ENCODE measurements at regions not wholly inside any gene's neighbourhood (a gene's known extent, or its start where the extent isn't known, plus 50 kb on each side); places are given as distances from the start of the nearest gene placed in this dataset.
"Not testable (repeated sequence)": the region's sequence is repeated elsewhere in the genome, so short reads cannot be mapped to it uniquely, and the experiment has no call there.

GRCh38 chr4:81314897-81315470 lies 100.0 kb upstream of the PRKG2 start:
- DNase-seq = no peak

- DNase-seq = peak; percentile 57
These were observed 99.3 kb upstream of the PRKG2 start for GRCh38 chr4:81314196-81314896.

GRCh38 chr4:81307991-81308390 lies 93.0 kb upstream of the PRKG2 start:
- no peak for DNase-seq

GRCh38 chr4:81304871-81305270 lies 89.8 kb upstream of the PRKG2 start:
- DNase-seq = no peak

- DNase-seq = not testable (repeated sequence)
These were observed 85.3 kb upstream of the PRKG2 start for GRCh38 chr4:81300352-81300751.

GRCh38 chr4:81290813-81291212 lies 75.8 kb upstream of the PRKG2 start:
- no peak for DNase-seq

- no peak for DNase-seq
These were observed 72.1 kb upstream of the PRKG2 start for GRCh38 chr4:81287101-81287500.

- no peak for DNase-seq
These were observed 67.1 kb upstream of the PRKG2 start for GRCh38 chr4:81282131-81282530.

GRCh38 chr4:81274460-81274859 lies 59.4 kb upstream of the PRKG2 start:
- DNase-seq = no peak

- DNase-seq = peak; percentile 56
These were observed 57.6 kb upstream of the PRKG2 start for GRCh38 chr4:81272671-81273070.

All from hematopoietic multipotent progenitor cell treated with erythropoietin and hydrocortisone succinate and interleukin-3 and kit ligand, for 4 days (in vitro differentiated cells).